NCI-H1417 treated with DMSO at 0.1 percent for 48 hours (cell line): ENCODE measurements at regions not wholly inside any gene's neighbourhood (a gene's known extent, or its start where the extent isn't known, plus 50 kb on each side); places are given as distances from the start of the nearest gene placed in this dataset.

ENCODE experiments used
- DNase-seq: peaks from one replicate; lab custom pipeline; 2025; lab: John Stamatoyannopoulos, UW

- DNase-seq = no peak
These were observed 876.3 kb downstream of the BCL11A start for GRCh38 chr2:59677158-59677557.

GRCh38 chr2:59674100-59674499 is 879.4 kb downstream of the BCL11A start:
- no peak for DNase-seq

- no peak for DNase-seq
These were observed 888.4 kb downstream of the BCL11A start for GRCh38 chr2:59665021-59665420.

GRCh38 chr2:59662127-59662861 is 891.2 kb downstream of the BCL11A start:
- no peak for DNase-seq

- no peak for DNase-seq
These were observed 893.2 kb downstream of the BCL11A start for GRCh38 chr2:59660262-59660661.

- DNase-seq = no peak
These were observed 894.4 kb downstream of the BCL11A start for GRCh38 chr2:59658906-59659635.

GRCh38 chr2:59655809-59656208 is 897.6 kb downstream of the BCL11A start:
- DNase-seq = no peak

- DNase-seq = no peak
These were observed 898.7 kb downstream of the BCL11A start for GRCh38 chr2:59654710-59655109.

GRCh38 chr2:59653164-59653563 is 900.3 kb downstream of the BCL11A start:
- no peak for DNase-seq

- no peak for DNase-seq
These were observed 922.7 kb downstream of the BCL11A start for GRCh38 chr2:59630789-59631188.

- no peak for DNase-seq
These were observed 925.9 kb downstream of the BCL11A start for GRCh38 chr2:59627599-59627998.

- DNase-seq = no peak
These were observed 930.7 kb downstream of the BCL11A start for GRCh38 chr2:59622599-59623308.

- DNase-seq = no peak
These were observed 949.3 kb downstream of the BCL11A start for GRCh38 chr2:59604123-59604522.

- DNase-seq = no peak
These were observed 958.7 kb downstream of the BCL11A start for GRCh38 chr2:59594671-59595222.

- DNase-seq = no peak
These were observed 962.7 kb downstream of the BCL11A start for GRCh38 chr2:59590798-59591197.

GRCh38 chr2:59589881-59590280 is 963.6 kb downstream of the BCL11A start:
- no peak for DNase-seq

- no peak for DNase-seq
These were observed 965.2 kb downstream of the BCL11A start for GRCh38 chr2:59588286-59588685.

GRCh38 chr2:59586176-59586575 is 967.3 kb downstream of the BCL11A start:
- DNase-seq = no peak

GRCh38 chr2:59585655-59586054 is 967.8 kb downstream of the BCL11A start:
- DNase-seq = no peak

- DNase-seq = no peak
These were observed 968.5 kb downstream of the BCL11A start for GRCh38 chr2:59584958-59585357.

GRCh38 chr2:59583173-59583765 is 970.2 kb downstream of the BCL11A start:
- DNase-seq = no peak

- DNase-seq = no peak
These were observed 975.1 kb downstream of the BCL11A start for GRCh38 chr2:59578349-59578748.
